BLaER1 treated with 17β-estradiol and CSF1 and Interleukin-3, amounts not matched to agents 10 nM and 100 nM (cell line): ENCODE measurements at regions not wholly inside any gene's neighbourhood (a gene's known extent, or its start where the extent isn't known, plus 50 kb on each side); places are given as distances from the start of the nearest gene placed in this dataset.

ENCODE experiments used
- H3K27ac ChIP-seq, 11 experiments: shearing (Covaris generic); formaldehyde crosslinking; 2 replicates each; pipeline ENCODE4 v1.8.1; 2022
- H3K27me3 ChIP-seq, 11 experiments: shearing (Covaris generic); formaldehyde crosslinking; 2 replicates each; pipeline ENCODE4 v1.8.1; 2022
- H3K36me3 ChIP-seq, 11 experiments: shearing (Covaris generic); formaldehyde crosslinking; 2 replicates each; pipeline ENCODE4 v1.8.1; 2022
- H3K4me1 ChIP-seq, 10 experiments: shearing (Covaris generic); formaldehyde crosslinking; 2 replicates each; pipeline ENCODE4 v1.8.1; 2022
- H3K4me2 ChIP-seq, 11 experiments: shearing (Covaris generic); formaldehyde crosslinking; 2 replicates each; pipeline ENCODE4 v1.8.1; 2022
- H3K4me3 ChIP-seq, 10 experiments: shearing (Covaris generic); formaldehyde crosslinking; 2 replicates each; pipeline ENCODE4 v1.8.1; 2022
- H3K9ac ChIP-seq, 11 experiments: shearing (Covaris generic); formaldehyde crosslinking; 2 replicates each; pipeline ENCODE4 v1.8.1; 2022
- H3K9me3 ChIP-seq, 11 experiments: shearing (Covaris generic); formaldehyde crosslinking; replicated peaks in 1 of 11; 2 replicates each; pipeline ENCODE4 v1.8.1; 2022
- H4K20me1 ChIP-seq, 11 experiments: shearing (Covaris generic); formaldehyde crosslinking; 2 replicates each; pipeline ENCODE4 v1.8.1; 2022
- Cebpa-rat ChIP-seq, 11 experiments: shearing (Covaris generic); IDR thresholded peaks; 2 replicates each; pipeline ENCODE4 v1.8.1; 2022

DNA sequence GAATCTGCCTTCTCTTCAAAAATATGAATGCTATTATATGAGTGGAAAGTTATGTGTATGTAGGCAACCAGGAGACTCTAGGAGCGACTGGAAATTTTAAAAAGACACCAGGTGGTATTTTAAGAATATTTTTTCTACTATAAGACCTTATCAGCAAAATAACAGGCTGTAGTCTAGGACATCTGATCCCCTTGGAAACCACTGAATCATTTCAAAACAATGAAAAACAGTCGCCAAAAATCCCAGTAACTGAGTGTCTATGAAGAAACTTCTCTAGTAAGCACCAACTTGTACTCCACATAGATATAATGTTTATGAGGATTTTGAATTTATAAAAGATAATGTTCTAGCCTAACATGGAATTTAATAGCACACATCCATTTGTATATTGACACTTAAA lies 358.5 kb downstream of the GPATCH2 start:
- Histone ChIP-seq H3K9me3 (no peaks in the 10 kb centered on the region), H3K4me3 (no peak overlapping the region), H3K9ac (no peak overlapping the region), H3K4me1 (no peaks in the 10 kb centered on the region), H3K27ac (no peak overlapping the region), H3K4me2 (no peak overlapping the region), H3K36me3 (no peaks in the 10 kb centered on the region), H4K20me1 (no peaks in the 10 kb centered on the region), H3K27me3 (no peaks in the 10 kb centered on the region)
- no peak for TF ChIP-seq Cebpa-rat (IDR thresholded peaks at IDR 0.05)

DNA sequence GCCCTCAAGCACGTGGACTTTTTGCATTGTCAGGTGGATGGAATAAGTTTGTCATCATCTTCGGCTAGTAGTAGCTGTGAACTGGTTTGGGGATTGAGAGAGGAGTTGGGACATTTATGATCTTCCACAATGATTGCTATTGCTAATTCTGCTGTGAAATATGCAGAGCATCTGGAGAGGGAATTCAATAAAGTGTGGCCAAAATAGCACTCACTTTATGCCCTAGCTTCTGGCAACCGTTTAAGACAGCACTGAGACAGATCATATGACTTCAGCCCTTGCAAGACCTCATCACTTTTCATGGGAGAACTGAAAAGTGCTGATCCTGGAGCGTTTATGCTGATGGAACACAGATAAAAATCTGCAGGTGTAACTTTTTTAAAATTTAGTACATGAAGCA lies 360.8 kb downstream of the GPATCH2 start:
- H3K4me1 ChIP-seq = no peaks in the 10 kb centered on the region
- H4K20me1 ChIP-seq = no peaks in the 10 kb centered on the region
- H3K36me3 ChIP-seq = no peaks in the 10 kb centered on the region
- no peak overlapping the region for H3K4me3 ChIP-seq
- no peak overlapping the region for H3K27ac ChIP-seq
- TF ChIP-seq Cebpa-rat (IDR thresholded peaks at IDR 0.05) = no peak
- no peak overlapping the region for H3K4me2 ChIP-seq
- H3K9ac ChIP-seq = no peak overlapping the region
- no peaks in the 10 kb centered on the region for H3K9me3 ChIP-seq
- H3K27me3 ChIP-seq = no peaks in the 10 kb centered on the region

DNA sequence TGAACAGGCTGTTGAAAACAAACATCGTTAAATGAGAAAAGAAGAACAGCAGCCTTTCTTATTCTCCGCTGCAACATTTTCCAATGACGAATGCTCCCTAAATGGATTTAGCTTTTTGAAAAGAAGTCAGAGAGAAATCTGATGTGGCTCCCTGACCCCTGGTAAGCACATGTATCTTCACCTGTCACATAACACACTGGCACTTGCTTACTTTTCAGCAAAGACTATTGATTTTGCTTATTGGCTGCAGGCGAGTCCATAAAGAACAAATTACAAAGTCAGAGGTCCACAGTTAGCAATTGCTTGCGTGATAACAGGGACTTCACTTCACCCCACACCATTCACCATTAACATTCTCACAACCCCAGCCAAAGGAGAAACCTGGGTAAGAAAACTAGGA lies 362.8 kb downstream of the GPATCH2 start:
- no peaks in the 10 kb centered on the region for H3K36me3 ChIP-seq
- TF ChIP-seq Cebpa-rat (IDR thresholded peaks at IDR 0.05) = no peak

GRCh38 chr1:217261636-217262035 lies 369.3 kb downstream of the GPATCH2 start:
- no peak overlapping the region for H3K9ac ChIP-seq
- no peak overlapping the region for H3K27ac ChIP-seq
- no peaks in the 10 kb centered on the region for H3K27me3 ChIP-seq
- no peaks in the 10 kb centered on the region for H3K4me1 ChIP-seq
- no peak for TF ChIP-seq Cebpa-rat (IDR thresholded peaks at IDR 0.05)
- no peaks in the 10 kb centered on the region for H3K36me3 ChIP-seq
- H3K9me3 ChIP-seq = no peaks in the 10 kb centered on the region
- H3K4me3 ChIP-seq = no peak overlapping the region
- no peak overlapping the region for H3K4me2 ChIP-seq
- H4K20me1 ChIP-seq = no peaks in the 10 kb centered on the region

More for the DNA sequence above, 362.8 kb downstream of the GPATCH2 start:
- Histone ChIP-seq H3K4me3 (no peak overlapping the region), H4K20me1 (no peaks in the 10 kb centered on the region), H3K9ac (no peak overlapping the region), H3K27ac (no peak overlapping the region), H3K4me2 (no peak overlapping the region), H3K9me3 (no peaks in the 10 kb centered on the region), H3K27me3 (no peaks in the 10 kb centered on the region), H3K4me1 (no peaks in the 10 kb centered on the region)

GRCh38 chr1:217260676-217261075 lies 370.2 kb downstream of the GPATCH2 start:
- TF ChIP-seq Cebpa-rat (IDR thresholded peaks at IDR 0.05) = no peak
- no peak overlapping the region for H3K4me3 ChIP-seq
- H4K20me1 ChIP-seq = no peaks in the 10 kb centered on the region

DNA sequence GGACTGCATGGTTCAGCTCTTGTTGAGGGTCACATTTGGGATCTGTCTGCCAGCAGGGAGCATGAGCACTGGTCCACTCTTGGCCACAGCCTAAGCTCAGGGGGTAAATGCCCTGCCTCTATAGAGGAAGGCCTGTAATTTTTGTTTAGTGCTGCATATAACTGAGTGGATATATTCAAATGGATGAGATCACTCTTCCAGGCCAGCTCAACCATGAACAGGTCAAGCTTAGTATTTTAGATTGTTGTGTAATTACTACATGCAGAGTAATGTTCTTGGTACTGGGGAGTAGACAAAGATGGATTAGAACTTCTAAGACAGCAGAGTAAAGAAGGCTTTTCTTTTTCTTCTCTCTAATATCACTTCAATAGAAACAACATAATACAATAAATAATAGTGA lies 376.9 kb downstream of the GPATCH2 start:
- Histone ChIP-seq H3K36me3 (no peaks in the 10 kb centered on the region), H3K4me2 (no peak overlapping the region), H3K4me3 (no peak overlapping the region), H3K4me1 (no peaks in the 10 kb centered on the region), H3K27me3 (no peaks in the 10 kb centered on the region), H4K20me1 (no peaks in the 10 kb centered on the region), H3K9me3 (no peaks in the 10 kb centered on the region), H3K9ac (no peak overlapping the region), H3K27ac (no peak overlapping the region)
- no peak for TF ChIP-seq Cebpa-rat (IDR thresholded peaks at IDR 0.05)

More at GRCh38 chr1:217260676-217261075, 370.2 kb downstream of the GPATCH2 start:
- Histone ChIP-seq H3K9me3 (no peaks in the 10 kb centered on the region), H3K27ac (no peak overlapping the region), H3K36me3 (no peaks in the 10 kb centered on the region), H3K9ac (no peak overlapping the region), H3K4me2 (no peak overlapping the region), H3K27me3 (no peaks in the 10 kb centered on the region), H3K4me1 (no peaks in the 10 kb centered on the region)

DNA sequence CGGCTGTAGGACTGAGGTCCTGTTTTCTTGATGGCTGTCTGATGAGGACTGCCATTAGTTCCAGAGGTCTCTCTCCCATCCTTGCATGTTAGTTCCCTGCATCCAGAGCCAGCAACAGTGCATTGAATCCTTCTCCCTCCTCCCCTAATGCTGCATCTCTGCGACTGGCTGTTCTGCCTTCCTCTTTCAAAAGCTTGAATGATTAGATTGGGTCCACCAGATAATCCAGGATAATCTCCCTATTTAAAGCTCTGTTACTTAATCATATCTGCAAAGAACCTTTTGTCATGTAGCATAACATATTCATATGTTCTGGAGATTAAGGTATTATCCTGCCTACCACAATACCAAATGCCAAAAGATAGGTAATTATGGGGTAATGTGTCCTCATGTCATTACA lies 377.5 kb downstream of the GPATCH2 start:
- no peak overlapping the region for H3K4me2 ChIP-seq
- H3K9me3 ChIP-seq = no peaks in the 10 kb centered on the region
- H4K20me1 ChIP-seq = no peaks in the 10 kb centered on the region
- no peaks in the 10 kb centered on the region for H3K27me3 ChIP-seq
- no peak overlapping the region for H3K27ac ChIP-seq
- no peak overlapping the region for H3K4me3 ChIP-seq
- H3K9ac ChIP-seq = no peak overlapping the region
- TF ChIP-seq Cebpa-rat (IDR thresholded peaks at IDR 0.05) = no peak
- H3K36me3 ChIP-seq = no peaks in the 10 kb centered on the region
- no peaks in the 10 kb centered on the region for H3K4me1 ChIP-seq

DNA sequence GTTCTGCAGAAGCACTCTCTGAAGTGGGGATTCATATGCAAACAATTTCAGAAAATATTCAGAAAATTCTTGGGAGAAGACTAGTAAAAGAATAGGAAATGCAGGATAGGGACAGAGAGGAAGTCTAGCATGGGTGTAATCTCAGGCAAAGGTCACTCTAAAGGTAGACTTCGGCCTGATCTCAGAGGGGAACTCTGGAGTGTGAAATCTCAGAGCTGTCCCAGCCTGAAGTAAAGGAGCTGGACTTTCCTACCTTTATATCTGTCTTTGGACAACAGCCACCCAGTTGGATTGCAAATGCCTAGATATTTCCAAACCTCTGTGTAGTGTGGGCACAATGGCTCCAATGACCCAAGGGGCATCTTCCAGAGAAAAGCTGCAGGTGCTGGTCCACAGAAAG lies 379.8 kb downstream of the GPATCH2 start:
- H3K36me3 ChIP-seq = no peaks in the 10 kb centered on the region
- no peak for TF ChIP-seq Cebpa-rat (IDR thresholded peaks at IDR 0.05)
- H3K27ac ChIP-seq = no peak overlapping the region
- no peak overlapping the region for H3K4me3 ChIP-seq
- H3K4me1 ChIP-seq = no peaks in the 10 kb centered on the region
- H3K9ac ChIP-seq = no peak overlapping the region
- no peaks in the 10 kb centered on the region for H4K20me1 ChIP-seq
- H3K4me2 ChIP-seq = no peak overlapping the region
- H3K9me3 ChIP-seq = no peaks in the 10 kb centered on the region
- H3K27me3 ChIP-seq = no peaks in the 10 kb centered on the region

DNA sequence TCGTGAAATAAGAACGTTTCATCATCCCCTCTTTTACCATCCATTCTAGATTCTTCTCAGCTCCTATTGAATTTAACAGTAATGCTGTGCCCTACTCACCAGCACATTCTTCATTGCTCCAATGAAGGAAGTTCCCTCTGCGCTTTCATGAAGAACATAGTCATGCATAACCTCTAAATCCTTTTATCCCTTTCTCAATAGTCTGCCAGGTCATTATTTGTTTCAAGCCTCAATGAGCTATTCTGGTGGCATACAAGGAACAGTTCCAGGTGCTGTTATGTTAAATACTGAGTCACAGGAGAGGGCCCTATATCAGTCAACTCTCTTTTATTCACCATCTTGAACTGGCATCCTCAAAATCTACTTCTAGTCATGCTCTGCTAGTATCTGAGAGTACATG lies 381.0 kb downstream of the GPATCH2 start:
- Histone ChIP-seq H3K9me3 (no peaks in the 10 kb centered on the region), H4K20me1 (no peaks in the 10 kb centered on the region), H3K4me3 (no peak overlapping the region), H3K27me3 (no peaks in the 10 kb centered on the region), H3K9ac (no peak overlapping the region), H3K36me3 (no peaks in the 10 kb centered on the region), H3K27ac (no peak overlapping the region), H3K4me1 (no peaks in the 10 kb centered on the region), H3K4me2 (no peak overlapping the region)
- no peak for TF ChIP-seq Cebpa-rat (IDR thresholded peaks at IDR 0.05)

GRCh38 chr1:217244971-217245370 lies 385.9 kb downstream of the GPATCH2 start:
- Histone ChIP-seq H3K36me3 (no peaks in the 10 kb centered on the region), H3K4me2 (no peak overlapping the region), H4K20me1 (no peaks in the 10 kb centered on the region), H3K27ac (no peak overlapping the region), H3K4me1 (no peaks in the 10 kb centered on the region), H3K27me3 (no peaks in the 10 kb centered on the region), H3K4me3 (no peak overlapping the region), H3K9ac (no peak overlapping the region), H3K9me3 (no peaks in the 10 kb centered on the region)
- no peak for TF ChIP-seq Cebpa-rat (IDR thresholded peaks at IDR 0.05)

GRCh38 chr1:217240656-217241055 lies 390.2 kb downstream of the GPATCH2 start:
- no peaks in the 10 kb centered on the region for H3K36me3 ChIP-seq
- no peak for TF ChIP-seq Cebpa-rat (IDR thresholded peaks at IDR 0.05)
- no peaks in the 10 kb centered on the region for H3K4me1 ChIP-seq

More at GRCh38 chr1:217240656-217241055, 390.2 kb downstream of the GPATCH2 start:
- Histone ChIP-seq H3K4me3 (no peak overlapping the region), H4K20me1 (no peaks in the 10 kb centered on the region), H3K9me3 (no peaks in the 10 kb centered on the region), H3K9ac (no peak overlapping the region), H3K27ac (no peak overlapping the region), H3K27me3 (no peaks in the 10 kb centered on the region), H3K4me2 (no peak overlapping the region)
